ENCODE measurements at regions not wholly inside any gene's neighbourhood (a gene's known extent, or its start where the extent isn't known, plus 50 kb on each side); places are given as distances from the start of the nearest gene placed in this dataset.

- no peak for DNase-seq
- Mint-ChIP-seq H3K4me3 (no peak overlapping the region), H3K9me3 (no peaks in the 10 kb centered on the region), H3K4me1 (ENCODE audit: low read depth) (peaks cover 15% of the 10 kb centered on the region), H3K27me3 (ENCODE audit: low read depth) (peaks cover 12% of the 10 kb centered on the region), H3K36me3 (ENCODE audit: insufficient read depth in 2 of 2) (no peaks in the 10 kb centered on the region), H3K27ac (no peak overlapping the region)
- peak in 1 of 2 donors; percentile 44 for ATAC-seq (replicated peaks in 1 of 2)
These were observed 118.1 kb downstream of the CEBPB start for GRCh38 chr20:50308513-50309279.

- Mint-ChIP-seq H3K27ac (no peak overlapping the region), H3K27me3 (ENCODE audit: low read depth) (peaks cover 19% of the 10 kb centered on the region), H3K4me1 (ENCODE audit: low read depth) (peaks cover 9% of the 10 kb centered on the region)
These were observed 118.7 kb downstream of the CEBPB start for GRCh38 chr20:50309280-50309763.

GRCh38 chr20:50309764-50310672, 119.4 kb downstream of the CEBPB start:
- Mint-ChIP-seq H3K9me3 (peaks cover 0 to 2% of the 10 kb centered on the region in 2 donors), H3K4me3 (no peak overlapping the region), H3K36me3 (ENCODE audit: insufficient read depth in 2 of 2) (peaks cover 0 to 3% of the 10 kb centered on the region in 2 donors), H3K27me3 (ENCODE audit: low read depth) (peaks cover 26% of the 10 kb centered on the region), H3K27ac (no peak overlapping the region), H3K4me1 (ENCODE audit: low read depth) (peaks cover 9% of the 10 kb centered on the region)
- no peak for DNase-seq
- peak in 1 of 2 donors; percentile 14 for ATAC-seq (replicated peaks in 1 of 2)

More at GRCh38 chr20:50309280-50309763, 118.7 kb downstream of the CEBPB start:
- no peak for ATAC-seq (replicated peaks in 1 of 2)
- Mint-ChIP-seq H3K36me3 (ENCODE audit: insufficient read depth in 2 of 2) (no peaks in the 10 kb centered on the region), H3K4me3 (no peak overlapping the region), H3K9me3 (no peaks in the 10 kb centered on the region)
- no peak for DNase-seq

- Mint-ChIP-seq H3K36me3 (ENCODE audit: insufficient read depth in 2 of 2) (peaks cover 0 to 4% of the 10 kb centered on the region in 2 donors), H3K4me1 (ENCODE audit: low read depth) (peaks cover 9% of the 10 kb centered on the region), H3K27me3 (ENCODE audit: low read depth) (peaks cover 27% of the 10 kb centered on the region), H3K4me3 (no peak overlapping the region), H3K9me3 (peaks cover 0 to 2% of the 10 kb centered on the region in 2 donors), H3K27ac (no peak overlapping the region)
- peak; percentile 35 to 36 for DNase-seq
- ATAC-seq (replicated peaks in 1 of 2): peak; percentile 51 to 82
These were observed 120.0 kb downstream of the CEBPB start for GRCh38 chr20:50310673-50311051.

GRCh38 chr20:50311308-50312001, 120.8 kb downstream of the CEBPB start:
- H3K36me3 Mint-ChIP-seq (ENCODE audit: insufficient read depth in 2 of 2): peaks cover 0 to 4% of the 10 kb centered on the region in 2 donors
- DNase-seq: no peak
- ATAC-seq (replicated peaks in 1 of 2): no peak
- peaks cover 35% of the 10 kb centered on the region for H3K27me3 Mint-ChIP-seq (ENCODE audit: low read depth)
- H3K4me1 Mint-ChIP-seq (ENCODE audit: low read depth): peaks cover 9% of the 10 kb centered on the region
- no peak overlapping the region for H3K27ac Mint-ChIP-seq
- H3K4me3 Mint-ChIP-seq: no peak overlapping the region
- peaks cover 0 to 2% of the 10 kb centered on the region in 2 donors for H3K9me3 Mint-ChIP-seq

- Mint-ChIP-seq H3K27me3 (ENCODE audit: low read depth) (peaks cover 41% of the 10 kb centered on the region), H3K36me3 (ENCODE audit: insufficient read depth in 2 of 2) (peaks cover 0 to 4% of the 10 kb centered on the region in 2 donors), H3K9me3 (peaks cover 0 to 2% of the 10 kb centered on the region in 2 donors), H3K27ac (no peak overlapping the region), H3K4me1 (ENCODE audit: low read depth) (peaks cover 9% of the 10 kb centered on the region), H3K4me3 (no peak overlapping the region)
- ATAC-seq (replicated peaks in 1 of 2): no peak
- DNase-seq: no peak
These were observed 121.5 kb downstream of the CEBPB start for GRCh38 chr20:50312002-50312681.

GRCh38 chr20:50312682-50313521, 122.3 kb downstream of the CEBPB start:
- no peak overlapping the region for H3K4me3 Mint-ChIP-seq
- H3K27me3 Mint-ChIP-seq (ENCODE audit: low read depth): peaks cover 49% of the 10 kb centered on the region
- no peak for DNase-seq
- no peak overlapping the region for H3K27ac Mint-ChIP-seq
- H3K9me3 Mint-ChIP-seq: peaks cover 0 to 2% of the 10 kb centered on the region in 2 donors
- H3K4me1 Mint-ChIP-seq (ENCODE audit: low read depth): peaks cover 11% of the 10 kb centered on the region
- no peak for ATAC-seq (replicated peaks in 1 of 2)
- H3K36me3 Mint-ChIP-seq (ENCODE audit: insufficient read depth in 2 of 2): peaks cover 0 to 4% of the 10 kb centered on the region in 2 donors

GRCh38 chr20:50313522-50313820, 122.8 kb downstream of the CEBPB start:
- no peak overlapping the region for H3K27ac Mint-ChIP-seq
- H3K9me3 Mint-ChIP-seq: peaks cover 0 to 2% of the 10 kb centered on the region in 2 donors
- DNase-seq (no peak), ATAC-seq (replicated peaks in 1 of 2) (no peak)
- H3K4me3 Mint-ChIP-seq: no peak overlapping the region
- peaks cover 0 to 4% of the 10 kb centered on the region in 2 donors for H3K36me3 Mint-ChIP-seq (ENCODE audit: insufficient read depth in 2 of 2)
- peaks cover 17% of the 10 kb centered on the region for H3K4me1 Mint-ChIP-seq (ENCODE audit: low read depth)
- peaks cover 49% of the 10 kb centered on the region for H3K27me3 Mint-ChIP-seq (ENCODE audit: low read depth)

- no peak overlapping the region for H3K27ac Mint-ChIP-seq
- DNase-seq (no peak), ATAC-seq (replicated peaks in 1 of 2) (no peak)
- peaks cover 23% of the 10 kb centered on the region for H3K4me1 Mint-ChIP-seq (ENCODE audit: low read depth)
- H3K27me3 Mint-ChIP-seq (ENCODE audit: low read depth): peaks cover 49% of the 10 kb centered on the region
- peaks cover 0 to 4% of the 10 kb centered on the region in 2 donors for H3K36me3 Mint-ChIP-seq (ENCODE audit: insufficient read depth in 2 of 2)
- no peak overlapping the region for H3K4me3 Mint-ChIP-seq
- H3K9me3 Mint-ChIP-seq: peaks cover 0 to 2% of the 10 kb centered on the region in 2 donors
These were observed 123.4 kb downstream of the CEBPB start for GRCh38 chr20:50313827-50314677.

GRCh38 chr20:50314678-50315335, 124.2 kb downstream of the CEBPB start:
- Mint-ChIP-seq H3K4me1 (ENCODE audit: low read depth) (peaks cover 27% of the 10 kb centered on the region), H3K36me3 (ENCODE audit: insufficient read depth in 2 of 2) (peaks cover 0 to 4% of the 10 kb centered on the region in 2 donors), H3K27me3 (ENCODE audit: low read depth) (peaks cover 49% of the 10 kb centered on the region), H3K27ac (no peak overlapping the region), H3K9me3 (peaks cover 0 to 2% of the 10 kb centered on the region in 2 donors), H3K4me3 (no peak overlapping the region)
- no peak for ATAC-seq (replicated peaks in 1 of 2)
- no peak for DNase-seq

Measured in activated T-cell treated with anti-CD3 and anti-CD28 coated beads, Interleukin-2, amount 50 U/mL, for 72 hours (primary cell).